SK-N-SH (cell line): ENCODE measurements at regions not wholly inside any gene's neighbourhood (a gene's known extent, or its start where the extent isn't known, plus 50 kb on each side); places are given as distances from the start of the nearest gene placed in this dataset.

Source experiments
- CTCF ChIA-PET: fragments of 300-600, 350-600 bp; formaldehyde crosslinking; extraction: SDS; loops from one replicate; lab custom pipeline; 2021; lab: Yijun Ruan, JAX
- POLR2A ChIA-PET: fragments of 350-600 bp; sonication (Branson Sonifier 250); formaldehyde crosslinking; extraction: SDS; loops from one replicate; lab custom pipeline; 2020; ENCODE audit warnings: antibody characterized with exemption, inconsistent platforms; lab: Yijun Ruan, JAX
- DNase-seq: peaks from one replicate; pipeline ENCODE4 v3.0.0; 2012
- H2AFZ ChIP-seq: fragments of 200-600 bp; sonication (generic); 2 replicates; pipeline ENCODE4 v1.8.1; 2016; ENCODE audit warnings: antibody characterized with exemption, mild to moderate bottlenecking, low read depth
- H3F3A ChIP-seq: fragments of 200-600 bp; sonication (generic); replicated peaks from 2 replicates; pipeline ENCODE3; 2016; ENCODE audit warnings: antibody characterized with exemption, mild to moderate bottlenecking; ENCODE audit not compliant: insufficient read depth
- H3K27ac ChIP-seq, 2 experiments: fragments of 200-500 bp in 1 of 2; fragments of 200-600 bp in 1 of 2; sonication (Bioruptor generic) in 1 of 2; sonication (generic), shearing (Covaris generic) in 1 of 2; 2 replicates each; pipeline versions ENCODE4 v1.5.1 to v1.6.1; 2014 to 2016; ENCODE audit warnings: low read depth in 2 of 2, inconsistent platforms in 1 of 2, low read length in 1 of 2, mild to moderate bottlenecking in 1 of 2, mixed read lengths in 1 of 2
- H3K27me3 ChIP-seq: fragments of 200-600 bp; sonication (generic), shearing (Covaris generic); 2 replicates; pipeline ENCODE4 v1.6.1; 2016; ENCODE audit warnings: mixed run types; ENCODE audit not compliant: insufficient read depth
- H3K36me3 ChIP-seq, 2 experiments: fragments of 200-500 bp in 1 of 2; fragments of 200-600 bp in 1 of 2; sonication (Bioruptor generic) in 1 of 2; sonication (generic) in 1 of 2; replicated peaks in 1 of 2; 2 replicates each; pipeline versions ENCODE3 to v1.5.1; 2014 to 2016; ENCODE audit warnings: low read length in 1 of 2, mild to moderate bottlenecking in 1 of 2; ENCODE audit not compliant: insufficient read depth in 2 of 2, control insufficient read depth in 1 of 2
- H3K4me1 ChIP-seq, 2 experiments: fragments of 200-500 bp in 1 of 2; fragments of 200-600 bp in 1 of 2; sonication (Bioruptor generic) in 1 of 2; sonication (generic), shearing (Covaris generic) in 1 of 2; 2 replicates each; pipeline versions ENCODE4 v1.5.1 to v1.6.1; 2014 to 2016; ENCODE audit warnings: low read depth in 1 of 2, low read length in 1 of 2, mixed run types in 1 of 2; ENCODE audit not compliant: insufficient read depth in 2 of 2, control insufficient read depth in 1 of 2
- H3K4me2 ChIP-seq: fragments of 200-600 bp; sonication (generic), shearing (Covaris generic); 2 replicates; pipeline ENCODE4 v1.6.1; 2017; ENCODE audit warnings: mixed run types
- H3K4me3 ChIP-seq, 2 experiments: fragments of 200-500 bp in 1 of 2; fragments of 200-600 bp in 1 of 2; sonication (Bioruptor generic) in 1 of 2; sonication (generic), shearing (Covaris generic) in 1 of 2; 2 replicates each; pipeline versions ENCODE4 v1.5.1 to v1.8.1; 2014 to 2016; ENCODE audit warnings: low read depth in 2 of 2, inconsistent platforms in 1 of 2, low read length in 1 of 2, mild to moderate bottlenecking in 1 of 2, mixed read lengths in 1 of 2, moderate library complexity in 1 of 2
- H3K79me2 ChIP-seq: fragments of 200-600 bp; sonication (generic); 2 replicates; pipeline ENCODE4 v1.8.1; 2017; ENCODE audit warnings: mild to moderate bottlenecking; ENCODE audit not compliant: insufficient read depth
- H3K9ac ChIP-seq: fragments of 200-600 bp; sonication (generic); 2 replicates; pipeline ENCODE4 v1.6.1; 2017; ENCODE audit warnings: mixed run types
- H3K9me2 ChIP-seq: fragments of 200-600 bp; sonication (generic); 2 replicates; pipeline ENCODE4 v1.6.1; 2017; ENCODE audit warnings: mixed run types
- H3K9me3 ChIP-seq: fragments of 200-600 bp; sonication (generic); 2 replicates; pipeline ENCODE4 v1.6.1; 2017; ENCODE audit warnings: mixed run types, mild to moderate bottlenecking, moderate library complexity
- H4K20me1 ChIP-seq: fragments of 200-600 bp; sonication (generic); 2 replicates; pipeline ENCODE4 v1.6.1; 2017; ENCODE audit warnings: mild to moderate bottlenecking, mixed run types; ENCODE audit not compliant: insufficient read depth
- CHD2 ChIP-seq: fragments of 150-350 bp; IDR thresholded peaks from 2 replicates; pipeline ENCODE4 v1.6.1; 2018; ENCODE audit warnings: low read length; ENCODE audit not compliant: partially characterized antibody
- FOSL2 ChIP-seq: IDR thresholded peaks from 2 replicates; pipeline ENCODE4 v1.4.0; 2012; ENCODE audit warnings: low read depth, mild to moderate bottlenecking, moderate library complexity, borderline replicate concordance
- JUND ChIP-seq: IDR thresholded peaks from 2 replicates; pipeline ENCODE4 v1.4.0; 2012
- MEF2A ChIP-seq: IDR thresholded peaks from 2 replicates; pipeline ENCODE4 v1.4.0; 2012; ENCODE audit warnings: low read depth, borderline replicate concordance
- MXI1 ChIP-seq: IDR thresholded peaks from 2 replicates; pipeline ENCODE4 v1.6.1; 2012; ENCODE audit warnings: mild to moderate bottlenecking, low read depth, low read length, improper control_type of control experiment
- NFIC ChIP-seq: IDR thresholded peaks from 2 replicates; pipeline ENCODE4 v1.4.0; 2012; ENCODE audit warnings: borderline replicate concordance
- NRF1 ChIP-seq: IDR thresholded peaks from 2 replicates; pipeline ENCODE4 v1.6.1; 2012; ENCODE audit warnings: low read depth, mild to moderate bottlenecking, low read length
- RXRA ChIP-seq: IDR thresholded peaks from 2 replicates; pipeline ENCODE4 v1.4.0; 2012; ENCODE audit warnings: low read depth, mild to moderate bottlenecking, borderline replicate concordance
- SIN3A ChIP-seq: IDR thresholded peaks from 2 replicates; pipeline ENCODE4 v1.6.1; 2012; ENCODE audit warnings: low read depth, mild to moderate bottlenecking, low read length, moderate library complexity, borderline replicate concordance
- TAF1 ChIP-seq: IDR thresholded peaks from 2 replicates; pipeline ENCODE4 v1.6.1; 2012; ENCODE audit warnings: low read depth, mild to moderate bottlenecking, low read length, moderate library complexity, borderline replicate concordance
- TF ChIP-seq, protein P1 (sequence below): IDR thresholded peaks from 2 replicates; pipeline ENCODE4 v1.4.0; 2012; ENCODE audit warnings: low read depth, borderline replicate concordance
- TF ChIP-seq, protein P2 (sequence below): fragments of 150-350 bp; IDR thresholded peaks from 2 replicates; pipeline ENCODE4 v1.6.1; 2016; ENCODE audit warnings: mild to moderate bottlenecking, low read depth, low read length
- TF ChIP-seq, protein P3 (sequence below): IDR thresholded peaks from 2 replicates; pipeline ENCODE4 v1.6.1; 2012; ENCODE audit warnings: mild to moderate bottlenecking, low read depth, low read length, moderate library complexity
- TF ChIP-seq, protein P4 (sequence below): IDR thresholded peaks from 2 replicates; pipeline ENCODE4 v1.4.0; 2012; ENCODE audit warnings: low read depth

DNA sequence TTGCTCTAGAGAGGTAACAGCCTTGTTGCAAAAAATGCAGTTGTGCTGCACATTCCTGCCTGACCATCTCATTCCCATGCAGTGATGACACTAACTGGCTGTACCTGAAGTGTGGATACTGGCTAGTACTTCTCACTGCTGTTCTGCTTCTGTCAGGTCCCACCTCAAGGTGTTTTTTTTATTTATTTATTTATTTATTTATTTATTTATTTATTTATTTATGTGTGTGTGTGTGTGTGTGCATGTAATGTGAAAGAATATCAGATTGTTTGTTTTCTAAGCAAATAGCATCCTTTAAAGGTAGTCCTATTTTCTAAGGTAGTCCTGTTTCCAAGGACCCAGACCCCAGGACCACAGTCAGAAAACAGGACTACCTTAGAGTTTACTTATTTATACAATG lies 87.2 kb upstream of the SYT4 start:
- CTCF ChIA-PET, result no interaction called here

More for the DNA sequence above, 87.2 kb upstream of the SYT4 start:
- Histone ChIP-seq H3F3A (no peaks in the 10 kb centered on the region), H3K9ac (no peak overlapping the region), H3K36me3 (no peaks in the 10 kb centered on the region), H2AFZ (no peak overlapping the region), H3K9me2 (no peaks in the 10 kb centered on the region), H3K4me2 (no peak overlapping the region), H4K20me1 (no peaks in the 10 kb centered on the region), H3K9me3 (no peaks in the 10 kb centered on the region), H3K4me3 (no peak overlapping the region), H3K27me3 (no peaks in the 10 kb centered on the region), H3K27ac (no peak overlapping the region), H3K4me1 (no peaks in the 10 kb centered on the region), H3K79me2 (no peaks in the 10 kb centered on the region)
- DNase-seq, result no peak
- TF ChIP-seq, protein P1, sequence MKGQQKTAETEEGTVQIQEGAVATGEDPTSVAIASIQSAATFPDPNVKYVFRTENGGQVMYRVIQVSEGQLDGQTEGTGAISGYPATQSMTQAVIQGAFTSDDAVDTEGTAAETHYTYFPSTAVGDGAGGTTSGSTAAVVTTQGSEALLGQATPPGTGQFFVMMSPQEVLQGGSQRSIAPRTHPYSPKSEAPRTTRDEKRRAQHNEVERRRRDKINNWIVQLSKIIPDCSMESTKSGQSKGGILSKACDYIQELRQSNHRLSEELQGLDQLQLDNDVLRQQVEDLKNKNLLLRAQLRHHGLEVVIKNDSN, result no peak
- no peak for TF ChIP-seq SIN3A
- TF ChIP-seq FOSL2, result no peak
- TF ChIP-seq MXI1, result no peak
- TF ChIP-seq, protein P2, sequence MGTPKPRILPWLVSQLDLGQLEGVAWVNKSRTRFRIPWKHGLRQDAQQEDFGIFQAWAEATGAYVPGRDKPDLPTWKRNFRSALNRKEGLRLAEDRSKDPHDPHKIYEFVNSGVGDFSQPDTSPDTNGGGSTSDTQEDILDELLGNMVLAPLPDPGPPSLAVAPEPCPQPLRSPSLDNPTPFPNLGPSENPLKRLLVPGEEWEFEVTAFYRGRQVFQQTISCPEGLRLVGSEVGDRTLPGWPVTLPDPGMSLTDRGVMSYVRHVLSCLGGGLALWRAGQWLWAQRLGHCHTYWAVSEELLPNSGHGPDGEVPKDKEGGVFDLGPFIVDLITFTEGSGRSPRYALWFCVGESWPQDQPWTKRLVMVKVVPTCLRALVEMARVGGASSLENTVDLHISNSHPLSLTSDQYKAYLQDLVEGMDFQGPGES, result no peak
- TF ChIP-seq CHD2, result no peak
- TF ChIP-seq JUND, result no peak
- TF ChIP-seq, protein P3, sequence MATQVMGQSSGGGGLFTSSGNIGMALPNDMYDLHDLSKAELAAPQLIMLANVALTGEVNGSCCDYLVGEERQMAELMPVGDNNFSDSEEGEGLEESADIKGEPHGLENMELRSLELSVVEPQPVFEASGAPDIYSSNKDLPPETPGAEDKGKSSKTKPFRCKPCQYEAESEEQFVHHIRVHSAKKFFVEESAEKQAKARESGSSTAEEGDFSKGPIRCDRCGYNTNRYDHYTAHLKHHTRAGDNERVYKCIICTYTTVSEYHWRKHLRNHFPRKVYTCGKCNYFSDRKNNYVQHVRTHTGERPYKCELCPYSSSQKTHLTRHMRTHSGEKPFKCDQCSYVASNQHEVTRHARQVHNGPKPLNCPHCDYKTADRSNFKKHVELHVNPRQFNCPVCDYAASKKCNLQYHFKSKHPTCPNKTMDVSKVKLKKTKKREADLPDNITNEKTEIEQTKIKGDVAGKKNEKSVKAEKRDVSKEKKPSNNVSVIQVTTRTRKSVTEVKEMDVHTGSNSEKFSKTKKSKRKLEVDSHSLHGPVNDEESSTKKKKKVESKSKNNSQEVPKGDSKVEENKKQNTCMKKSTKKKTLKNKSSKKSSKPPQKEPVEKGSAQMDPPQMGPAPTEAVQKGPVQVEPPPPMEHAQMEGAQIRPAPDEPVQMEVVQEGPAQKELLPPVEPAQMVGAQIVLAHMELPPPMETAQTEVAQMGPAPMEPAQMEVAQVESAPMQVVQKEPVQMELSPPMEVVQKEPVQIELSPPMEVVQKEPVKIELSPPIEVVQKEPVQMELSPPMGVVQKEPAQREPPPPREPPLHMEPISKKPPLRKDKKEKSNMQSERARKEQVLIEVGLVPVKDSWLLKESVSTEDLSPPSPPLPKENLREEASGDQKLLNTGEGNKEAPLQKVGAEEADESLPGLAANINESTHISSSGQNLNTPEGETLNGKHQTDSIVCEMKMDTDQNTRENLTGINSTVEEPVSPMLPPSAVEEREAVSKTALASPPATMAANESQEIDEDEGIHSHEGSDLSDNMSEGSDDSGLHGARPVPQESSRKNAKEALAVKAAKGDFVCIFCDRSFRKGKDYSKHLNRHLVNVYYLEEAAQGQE, result no peak
- TF ChIP-seq NFIC, result no peak
- TF ChIP-seq MEF2A, result no peak
- TF ChIP-seq RXRA, result no peak
- TF ChIP-seq, protein P4, sequence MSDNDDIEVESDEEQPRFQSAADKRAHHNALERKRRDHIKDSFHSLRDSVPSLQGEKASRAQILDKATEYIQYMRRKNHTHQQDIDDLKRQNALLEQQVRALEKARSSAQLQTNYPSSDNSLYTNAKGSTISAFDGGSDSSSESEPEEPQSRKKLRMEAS, result no peak
- no peak for TF ChIP-seq TAF1
- TF ChIP-seq NRF1, result no peak
- POLR2A ChIA-PET, result no interaction called here
